ENCODE measurements at regions not wholly inside any gene's neighbourhood (a gene's known extent, or its start where the extent isn't known, plus 50 kb on each side); places are given as distances from the start of the nearest gene placed in this dataset.

DNA sequence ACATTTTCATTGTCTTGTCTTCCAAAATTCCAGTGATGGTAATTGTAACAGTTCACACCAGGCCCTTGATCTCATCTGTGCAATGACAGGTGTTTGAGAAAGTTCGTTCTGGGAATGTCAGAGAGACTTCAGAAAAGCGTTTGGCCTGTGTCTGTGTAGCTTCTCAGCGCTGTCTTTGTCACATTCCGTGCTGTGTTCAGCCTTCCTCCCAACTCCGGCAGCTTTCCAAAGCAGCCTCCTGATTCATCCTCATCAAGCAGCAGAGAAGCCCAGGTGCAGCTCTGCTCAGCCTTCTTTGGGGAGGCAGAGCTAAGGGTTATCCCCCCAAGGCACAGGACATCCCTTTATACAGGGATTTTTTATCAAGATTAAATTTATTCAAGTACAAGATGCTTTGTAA, 494.0 kb upstream of the SUCLG2 start:
- DNase-seq: no peak

- DNase-seq: peak in 1 of 2 experiments; percentile 28
Observed at GRCh38 chr3:68142441-68142840, 488.0 kb upstream of the SUCLG2 start.

DNA sequence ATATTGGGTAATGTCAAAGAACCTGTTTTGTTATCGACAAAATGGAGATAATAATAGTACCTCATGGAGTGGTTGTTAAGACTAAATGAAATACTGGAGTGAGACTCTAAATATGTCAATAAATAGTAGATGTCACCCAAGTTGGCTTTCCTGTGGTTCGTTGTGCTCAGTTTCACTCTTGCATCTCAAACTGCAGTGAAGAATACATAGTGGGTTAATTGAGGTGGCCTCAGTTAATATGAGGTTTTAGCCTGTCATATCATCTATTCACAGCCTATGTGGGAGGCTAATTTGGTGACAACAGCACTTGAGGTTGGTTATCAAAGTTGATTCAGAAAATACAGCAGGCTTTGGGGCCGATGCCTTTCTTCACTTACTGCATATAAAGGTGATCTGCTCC, 485.5 kb upstream of the SUCLG2 start:
- DNase-seq: no peak

- DNase-seq: no peak
Observed at GRCh38 chr3:68136411-68136810, 482.0 kb upstream of the SUCLG2 start.

DNA sequence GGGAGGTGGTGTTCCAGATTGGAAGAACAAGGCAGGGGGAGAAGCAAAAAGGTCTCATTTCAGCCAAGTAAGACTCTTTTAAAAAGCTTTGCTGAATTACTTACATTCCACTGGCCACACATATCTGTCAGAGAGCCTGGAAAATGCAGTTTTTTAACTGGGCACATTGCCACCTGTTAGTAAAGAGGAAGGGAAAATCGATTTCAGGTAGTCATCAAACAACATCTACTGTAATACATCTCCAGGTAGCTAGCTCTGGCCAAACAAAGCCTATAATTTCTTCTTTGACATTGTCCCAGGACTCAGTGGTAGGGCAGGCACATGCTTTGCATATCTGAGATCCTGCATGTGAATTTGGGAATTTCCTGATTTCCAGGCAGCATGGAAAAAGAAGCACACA, 480.7 kb upstream of the SUCLG2 start:
- DNase-seq: no peak

DNA sequence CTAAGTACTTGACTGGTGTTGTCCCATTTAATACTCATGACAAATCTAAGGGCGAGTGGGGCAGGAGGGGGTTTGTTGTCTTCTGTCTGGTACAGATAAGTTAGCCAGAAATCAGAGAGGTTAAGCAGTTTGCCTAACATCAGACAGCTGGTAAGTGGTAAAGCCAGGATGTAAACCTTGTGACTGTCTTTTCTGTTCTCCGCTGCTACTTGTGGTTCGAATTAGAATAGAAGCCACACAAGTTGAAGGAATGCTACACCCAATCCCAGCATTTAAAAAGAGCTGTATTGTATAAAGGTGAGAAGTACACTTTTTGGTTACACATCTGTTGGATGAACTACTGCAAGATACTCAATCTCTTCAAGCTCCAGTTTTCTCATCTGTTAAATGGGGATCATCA, 474.7 kb upstream of the SUCLG2 start:
- no peak for DNase-seq

GRCh38 chr3:68123231-68123630, 468.8 kb upstream of the SUCLG2 start:
- no peak for DNase-seq

GRCh38 chr3:68121287-68121686, 466.9 kb upstream of the SUCLG2 start:
- DNase-seq: no peak

- DNase-seq: no peak
Observed at GRCh38 chr3:68116580-68116979, 462.2 kb upstream of the SUCLG2 start.

DNA sequence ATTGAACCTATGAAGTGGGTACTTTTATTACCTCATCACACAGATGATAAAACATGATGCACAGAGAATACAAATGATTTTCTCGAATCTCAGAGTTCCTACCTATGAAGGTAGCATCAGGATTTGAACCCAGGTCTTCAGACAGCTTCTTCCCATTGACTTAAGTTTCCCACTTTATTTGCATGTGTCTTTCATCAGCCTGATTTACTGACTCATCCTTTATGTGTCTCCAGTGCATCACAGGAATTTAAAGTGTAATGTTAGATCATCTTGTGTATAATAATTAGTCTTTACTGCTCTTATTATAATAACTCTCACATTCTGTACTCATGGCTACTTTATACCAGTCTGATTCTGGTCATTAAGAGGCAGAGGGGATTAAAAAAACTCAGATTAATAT, 449.4 kb upstream of the SUCLG2 start:
- no peak for DNase-seq

DNA sequence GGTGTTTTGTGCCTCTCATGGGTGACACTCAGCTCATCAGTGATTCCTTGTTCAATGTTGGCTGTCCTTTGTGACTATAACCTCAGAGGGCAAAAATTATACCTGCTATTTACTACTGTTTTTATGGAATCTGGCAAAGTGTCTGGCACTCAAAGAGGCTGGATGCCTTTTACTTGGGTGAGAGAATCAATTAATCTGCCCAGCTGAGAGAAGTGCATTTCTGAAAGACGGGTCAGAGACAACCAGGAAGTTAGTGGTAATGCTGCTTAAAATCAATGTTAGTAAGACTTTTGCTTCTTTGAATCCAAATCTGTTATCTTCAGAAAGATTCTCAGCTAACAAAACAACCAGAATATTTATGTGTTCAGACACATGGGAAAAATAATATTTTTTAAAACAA, 436.2 kb upstream of the SUCLG2 start:
- no peak for DNase-seq

DNA sequence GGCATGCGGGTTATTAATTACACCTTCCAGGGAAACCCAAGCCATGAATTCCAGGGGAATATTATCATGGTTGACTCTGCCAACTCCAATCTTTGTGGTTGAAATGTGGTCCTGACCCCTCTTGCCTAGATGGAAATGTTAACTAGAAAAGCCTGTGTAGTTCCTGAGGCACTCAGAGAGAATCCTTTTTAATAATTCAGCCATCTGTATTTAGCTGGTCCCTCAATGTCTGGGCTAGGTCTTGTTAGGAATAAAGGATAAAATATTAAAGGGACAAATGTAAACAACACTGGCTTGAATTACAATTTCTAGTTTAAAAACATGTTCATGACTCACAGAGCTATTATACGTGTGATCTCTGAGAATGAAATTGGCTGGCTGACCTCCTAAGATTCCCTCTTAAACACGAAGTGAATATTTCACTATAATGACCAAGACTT, 435.2 kb upstream of the SUCLG2 start:
- no peak for DNase-seq

GRCh38 chr3:68088636-68089035, 434.2 kb upstream of the SUCLG2 start:
- DNase-seq: no peak

DNA sequence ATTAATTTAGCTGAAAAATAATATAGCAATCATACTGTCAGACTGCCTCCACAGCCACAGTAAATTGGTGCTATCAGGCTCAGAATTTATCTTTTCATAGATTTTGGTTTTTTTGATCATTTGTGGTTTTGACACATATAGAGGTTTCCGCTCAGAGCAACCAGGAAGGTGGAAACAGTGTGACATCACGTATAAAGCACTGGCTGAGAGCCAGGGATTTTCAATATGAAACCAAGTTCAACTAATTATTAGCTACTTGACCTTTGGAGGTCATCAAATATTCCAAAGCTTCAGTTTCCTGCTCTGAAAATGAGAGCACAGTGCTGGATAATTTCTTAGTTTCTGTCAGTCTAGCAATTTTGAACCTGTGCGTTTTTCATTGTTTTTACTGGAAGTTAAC, 433.8 kb upstream of the SUCLG2 start:
- no peak for DNase-seq

DNA sequence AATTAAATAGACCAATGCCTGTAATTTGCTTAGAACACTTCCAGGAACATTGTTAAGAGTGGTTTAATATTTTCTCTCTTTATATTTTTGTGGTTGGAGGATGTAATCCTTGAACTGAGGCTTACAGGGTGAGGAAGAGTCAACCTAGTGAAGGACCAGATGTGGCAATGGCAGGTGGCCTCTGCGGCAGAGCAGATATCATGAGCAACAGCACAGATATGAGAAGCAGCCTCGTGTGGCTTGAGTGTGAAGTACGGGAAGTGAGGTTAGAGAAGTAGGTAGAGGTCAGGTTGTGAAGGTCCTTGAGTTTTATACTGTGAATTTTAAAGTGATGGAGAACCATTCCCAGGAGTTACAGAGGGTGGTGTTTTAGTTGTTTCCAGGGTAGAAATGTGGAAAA, 417.6 kb upstream of the SUCLG2 start:
- DNase-seq: no peak

GRCh38 chr3:68070186-68070585, 415.8 kb upstream of the SUCLG2 start:
- DNase-seq: no peak

GRCh38 chr3:68067314-68067713, 412.9 kb upstream of the SUCLG2 start:
- no peak for DNase-seq

GRCh38 chr3:68062926-68063325, 408.5 kb upstream of the SUCLG2 start:
- DNase-seq: no peak

GRCh38 chr3:68060910-68061309, 406.5 kb upstream of the SUCLG2 start:
- no peak for DNase-seq

GRCh38 chr3:68060191-68060590, 405.8 kb upstream of the SUCLG2 start:
- DNase-seq: no peak

- DNase-seq: no peak
Observed at GRCh38 chr3:68059628-68060152, 405.3 kb upstream of the SUCLG2 start.

DNA sequence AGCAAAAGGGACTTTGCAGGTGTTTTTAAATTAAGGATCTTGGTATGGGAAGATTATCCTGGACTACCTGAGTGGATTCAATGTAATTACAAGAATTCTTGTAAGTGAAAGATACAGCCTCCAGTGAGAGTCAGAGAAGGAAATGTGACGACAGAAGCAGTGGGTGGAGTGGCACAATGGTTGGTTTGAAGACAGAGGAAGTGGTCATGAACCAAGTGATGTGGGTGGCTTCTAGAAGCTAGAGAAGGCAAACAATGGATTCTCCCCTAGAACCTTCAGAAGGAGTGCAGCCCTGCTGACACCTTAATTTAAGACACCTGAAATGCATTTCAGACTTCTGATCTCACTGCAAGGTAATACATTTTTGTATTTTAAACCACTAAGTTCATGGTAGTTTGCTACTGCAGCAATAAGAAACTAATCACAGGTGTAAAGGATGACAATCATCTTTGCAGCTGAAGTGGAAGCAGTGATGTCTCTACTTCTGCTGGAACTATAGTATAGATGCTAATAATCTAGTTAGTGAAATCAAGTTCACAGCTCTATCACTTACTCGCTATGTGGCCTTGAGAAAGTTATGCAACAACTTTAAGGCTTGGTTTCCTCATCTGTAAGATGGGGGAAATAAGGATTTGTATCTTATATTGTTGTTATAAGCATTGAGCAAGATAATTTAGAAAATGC, 403.4 kb upstream of the SUCLG2 start:
- DNase-seq: no peak

GRCh38 chr3:68056556-68056955, 402.1 kb upstream of the SUCLG2 start:
- no peak for DNase-seq

GRCh38 chr3:68055215-68055614, 400.8 kb upstream of the SUCLG2 start:
- DNase-seq: no peak

DNA sequence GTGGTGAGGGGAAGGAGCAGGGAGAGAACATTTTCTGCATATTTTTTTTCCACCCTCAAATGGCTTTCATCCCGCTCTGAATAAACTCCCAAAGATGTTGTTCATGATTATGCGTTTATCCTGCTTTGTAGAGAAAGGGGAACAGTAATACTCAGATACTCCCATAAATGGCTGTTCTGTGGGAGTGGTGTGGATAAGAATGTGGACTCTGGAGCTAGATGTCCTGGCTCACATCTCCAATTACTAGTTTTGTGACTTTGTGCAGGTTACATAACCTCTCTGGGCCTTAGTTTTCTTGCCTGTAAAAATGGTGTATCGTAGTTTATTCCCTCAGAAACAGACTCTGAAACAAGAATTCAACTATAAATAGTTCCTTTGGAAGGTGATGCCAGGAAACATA, 395.4 kb upstream of the SUCLG2 start:
- DNase-seq: no peak

Measured in NCI-H526 (cell line).